ENCODE measurements at regions not wholly inside any gene's neighbourhood (a gene's known extent, or its start where the extent isn't known, plus 50 kb on each side); places are given as distances from the start of the nearest gene placed in this dataset.

DNA sequence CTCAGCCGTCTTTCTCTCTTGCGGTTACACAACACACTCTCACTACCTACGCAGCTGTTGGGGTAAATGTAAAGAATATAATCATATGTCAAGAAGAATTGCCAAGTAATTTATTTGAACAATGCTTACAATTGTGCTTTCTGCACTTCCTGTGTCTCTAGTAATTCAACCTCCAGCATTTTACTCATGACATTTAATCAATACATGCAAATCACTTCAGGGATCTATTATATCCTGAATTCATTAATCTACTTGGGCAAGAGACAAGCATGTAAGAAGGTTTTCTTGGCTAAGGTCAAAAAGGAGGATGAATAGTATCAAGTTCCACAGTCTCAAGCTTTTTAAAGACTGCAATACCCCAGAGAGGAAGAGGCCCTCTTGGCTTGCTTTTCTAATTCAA lies 562.9 kb upstream of the ADARB2 start:
- TF ChIP-seq CTCF (IDR thresholded peaks at IDR 0.05) (no peak), POLR2A (IDR thresholded peaks at IDR 0.05) (no peak)
